Endodermal cell (in vitro differentiated cells): ENCODE measurements at regions not wholly inside any gene's neighbourhood (a gene's known extent, or its start where the extent isn't known, plus 50 kb on each side); places are given as distances from the start of the nearest gene placed in this dataset.

Experiments used
- DNase-seq: peaks from one replicate; pipeline ENCODE4 v3.0.0-alpha.2; 2017
- H3K27ac ChIP-seq: 2 replicates; pipeline ENCODE4 v1.5.1; 2013; ENCODE audit warnings: mild to moderate bottlenecking, low read depth, low read length, moderate library complexity
- H3K27me3 ChIP-seq: 2 replicates; pipeline ENCODE4 v1.6.1; 2013; ENCODE audit warnings: mild to moderate bottlenecking, low read length, moderate library complexity; ENCODE audit not compliant: insufficient read depth, control insufficient read depth, poor library complexity, severe bottlenecking
- H3K36me3 ChIP-seq: 2 replicates; pipeline ENCODE4 v1.7.0; 2013; ENCODE audit warnings: mild to moderate bottlenecking, low read length, moderate library complexity; ENCODE audit not compliant: control insufficient read depth, insufficient read depth
- H3K4me1 ChIP-seq: one replicate; pipeline ENCODE4 v1.7.0; 2013; ENCODE audit warnings: low read length; ENCODE audit not compliant: control insufficient read depth, insufficient read depth
- H3K4me3 ChIP-seq: 2 replicates; pipeline ENCODE4 v1.5.1; 2013; ENCODE audit warnings: mild to moderate bottlenecking, low read length, moderate library complexity
- H3K9ac ChIP-seq: 2 replicates; pipeline ENCODE4 v1.6.1; 2013; ENCODE audit warnings: mild to moderate bottlenecking, low read length, moderate library complexity; ENCODE audit not compliant: poor library complexity, severe bottlenecking; ENCODE audit errors: extremely low read depth
- H3K9me3 ChIP-seq: 2 replicates; pipeline ENCODE4 v1.6.1; 2013; ENCODE audit warnings: mild to moderate bottlenecking, low read length, moderate library complexity; ENCODE audit not compliant: control insufficient read depth
- H3K27ac Mint-ChIP-seq: 2 replicates; pipeline ENCODE4 v1.8.0; 2020; ENCODE audit warnings: mixed read lengths
- H3K27me3 Mint-ChIP-seq: 2 replicates; pipeline ENCODE4 v1.8.0; 2021; ENCODE audit warnings: mild to moderate bottlenecking, mixed read lengths; ENCODE audit not compliant: insufficient read depth
- H3K36me3 Mint-ChIP-seq: 2 replicates; pipeline ENCODE4 v1.8.0; 2020; ENCODE audit warnings: low read depth, mixed read lengths
- H3K4me1 Mint-ChIP-seq: 2 replicates; pipeline ENCODE4 v1.8.0; 2020; ENCODE audit warnings: mixed read lengths
- H3K4me3 Mint-ChIP-seq: 2 replicates; pipeline ENCODE4 v1.8.0; 2020; ENCODE audit warnings: mild to moderate bottlenecking, moderate library complexity, mixed read lengths
- H3K9me3 Mint-ChIP-seq: 2 replicates; pipeline ENCODE4 v1.8.0; 2020; ENCODE audit warnings: mild to moderate bottlenecking, mixed read lengths
- CTCF ChIP-seq: fragments of 200-600 bp; sonication (generic); conservative IDR thresholded peaks from 2 replicates; pipeline ENCODE4 v1.5.0; 2021; ENCODE audit warnings: antibody characterized with exemption, mild to moderate bottlenecking
- WGBS, 2 experiments: methylation state at CpG; one replicate each; pipeline versions ENCODE4 v1.1.5 to v1.1.7; 2013; ENCODE audit warnings: missing lambda C conversion rate in 2 of 2, mixed read lengths in 1 of 2; ENCODE audit not compliant: insufficient coverage in 1 of 2, insufficient read length in 1 of 2; 5-methylcytosine and 5-hydroxymethylcytosine counted together

- Histone ChIP-seq H3K9ac (no peak overlapping the region), H3K9me3 (no peaks in the 10 kb centered on the region), H3K4me3 (no peak overlapping the region), H3K27ac (no peak overlapping the region), H3K27me3 (no peaks in the 10 kb centered on the region), H3K36me3 (no peaks in the 10 kb centered on the region), H3K4me1 (no peaks in the 10 kb centered on the region)
- Mint-ChIP-seq H3K27me3 (no peaks in the 10 kb centered on the region), H3K4me3 (no peak overlapping the region), H3K27ac (no peak overlapping the region), H3K9me3 (peaks cover 7% of the 10 kb centered on the region), H3K4me1 (peaks cover 21% of the 10 kb centered on the region), H3K36me3 (no peaks in the 10 kb centered on the region)
- 17 to 22% methylated on average over 4 of the region's 5 CpGs for WGBS, 2 experiments
- peak; percentile 93 for TF ChIP-seq CTCF
- DNase-seq: peak; percentile 72
These were observed 96.7 kb downstream of the PMAIP1 start for GRCh38 chr18:59996370-59996966.

GRCh38 chr18:59994357-59994756, 94.6 kb downstream of the PMAIP1 start:
- no peak overlapping the region for H3K4me3 ChIP-seq
- Mint-ChIP-seq H3K4me1 (peaks cover 32% of the 10 kb centered on the region), H3K27ac (no peak overlapping the region), H3K4me3 (no peak overlapping the region), H3K27me3 (no peaks in the 10 kb centered on the region), H3K36me3 (no peaks in the 10 kb centered on the region), H3K9me3 (no peaks in the 10 kb centered on the region)
- peak; percentile 69 for TF ChIP-seq CTCF
- H3K36me3 ChIP-seq: no peaks in the 10 kb centered on the region
- H3K27ac ChIP-seq: no peak overlapping the region
- no peaks in the 10 kb centered on the region for H3K9me3 ChIP-seq
- 39 to 60% methylated on average over 1 of the region's 1 CpG for WGBS, 2 experiments
- no peaks in the 10 kb centered on the region for H3K27me3 ChIP-seq
- no peak overlapping the region for H3K9ac ChIP-seq
- no peak for DNase-seq
- no peaks in the 10 kb centered on the region for H3K4me1 ChIP-seq

- DNase-seq: no peak
- no peaks in the 10 kb centered on the region for H3K36me3 ChIP-seq
- no peaks in the 10 kb centered on the region for H3K9me3 ChIP-seq
- H3K9ac ChIP-seq: no peak overlapping the region
- TF ChIP-seq CTCF: no peak
- H3K4me3 Mint-ChIP-seq: no peak overlapping the region
- H3K4me1 ChIP-seq: no peaks in the 10 kb centered on the region
- no peaks in the 10 kb centered on the region for H3K27me3 ChIP-seq
- no peak overlapping the region for H3K4me3 ChIP-seq
- H3K36me3 Mint-ChIP-seq: no peaks in the 10 kb centered on the region
- H3K4me1 Mint-ChIP-seq: peaks cover 38% of the 10 kb centered on the region
- no peak overlapping the region for H3K27ac ChIP-seq
- H3K27ac Mint-ChIP-seq: no peak overlapping the region
- no peaks in the 10 kb centered on the region for H3K9me3 Mint-ChIP-seq
- 90 to 93% methylated on average over 5 of the region's 5 CpGs for WGBS, 2 experiments
- no peaks in the 10 kb centered on the region for H3K27me3 Mint-ChIP-seq
These were observed 93.8 kb downstream of the PMAIP1 start for GRCh38 chr18:59993560-59993959.
